ENCODE measurements at regions not wholly inside any gene's neighbourhood (a gene's known extent, or its start where the extent isn't known, plus 50 kb on each side); places are given as distances from the start of the nearest gene placed in this dataset.
A peak's percentile ranks its signal among the peaks of the same experiment; 100 is the strongest.

DNA sequence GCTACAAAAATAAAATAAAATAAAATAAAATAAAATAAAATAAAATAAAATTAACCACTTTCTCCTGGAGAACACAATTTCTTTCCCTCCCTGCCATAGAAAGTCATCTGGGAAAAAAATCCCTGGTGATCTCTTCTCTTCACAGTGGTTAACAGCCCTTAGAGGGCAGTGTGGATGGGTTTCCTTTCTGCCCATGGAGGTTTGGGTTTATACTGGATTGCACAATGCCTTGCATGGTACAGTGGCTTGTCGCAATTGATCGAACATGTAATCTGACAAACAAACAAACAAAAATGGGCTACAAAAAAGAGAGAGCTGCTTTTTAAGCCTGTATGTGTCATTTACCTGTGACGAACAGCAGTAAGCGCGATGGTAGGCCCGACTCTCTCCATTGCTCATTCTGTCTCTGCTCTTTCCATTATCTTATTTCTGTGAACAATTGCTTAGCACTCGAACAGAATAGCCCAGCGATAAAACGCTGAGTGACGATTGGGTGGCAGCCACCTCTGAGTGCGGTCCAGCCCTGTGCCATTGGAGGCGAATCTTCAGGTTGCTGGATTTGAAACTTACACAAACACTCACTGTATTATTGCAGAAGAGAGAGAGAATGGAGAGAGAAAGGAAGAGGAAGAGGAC, 166.1 kb downstream of the CD83 start:
- no peaks in the 10 kb centered on the region for H3K36me3 ChIP-seq (ENCODE audit: insufficient read depth, low read length)
- TF ChIP-seq, protein P1, sequence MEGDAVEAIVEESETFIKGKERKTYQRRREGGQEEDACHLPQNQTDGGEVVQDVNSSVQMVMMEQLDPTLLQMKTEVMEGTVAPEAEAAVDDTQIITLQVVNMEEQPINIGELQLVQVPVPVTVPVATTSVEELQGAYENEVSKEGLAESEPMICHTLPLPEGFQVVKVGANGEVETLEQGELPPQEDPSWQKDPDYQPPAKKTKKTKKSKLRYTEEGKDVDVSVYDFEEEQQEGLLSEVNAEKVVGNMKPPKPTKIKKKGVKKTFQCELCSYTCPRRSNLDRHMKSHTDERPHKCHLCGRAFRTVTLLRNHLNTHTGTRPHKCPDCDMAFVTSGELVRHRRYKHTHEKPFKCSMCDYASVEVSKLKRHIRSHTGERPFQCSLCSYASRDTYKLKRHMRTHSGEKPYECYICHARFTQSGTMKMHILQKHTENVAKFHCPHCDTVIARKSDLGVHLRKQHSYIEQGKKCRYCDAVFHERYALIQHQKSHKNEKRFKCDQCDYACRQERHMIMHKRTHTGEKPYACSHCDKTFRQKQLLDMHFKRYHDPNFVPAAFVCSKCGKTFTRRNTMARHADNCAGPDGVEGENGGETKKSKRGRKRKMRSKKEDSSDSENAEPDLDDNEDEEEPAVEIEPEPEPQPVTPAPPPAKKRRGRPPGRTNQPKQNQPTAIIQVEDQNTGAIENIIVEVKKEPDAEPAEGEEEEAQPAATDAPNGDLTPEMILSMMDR (IDR thresholded peaks at IDR 0.05; ENCODE audit: extremely low read depth, low read depth, low read length) = peak; percentile 32
- no peak overlapping the region for H2AFZ ChIP-seq (ENCODE audit: low read length)
- no peak overlapping the region for H3K4me2 ChIP-seq (ENCODE audit: insufficient read depth, low read length)
- no peaks in the 10 kb centered on the region for H3K27me3 ChIP-seq (ENCODE audit: insufficient read depth, low read length)
- no peaks in the 10 kb centered on the region for H4K20me1 ChIP-seq (ENCODE audit: insufficient read depth, low read length)
- no peak overlapping the region for H3K4me3 ChIP-seq (ENCODE audit: insufficient read depth, low read length)
- H3K79me2 ChIP-seq (ENCODE audit: insufficient read depth, low read length) = no peaks in the 10 kb centered on the region
- no peaks in the 10 kb centered on the region for H3K9me3 ChIP-seq (ENCODE audit: low read depth, low read length)
- no peak for DNase-seq (ENCODE audit: insufficient read length, low spot score, missing footprints)
- H3K27ac ChIP-seq (ENCODE audit: low read depth, low read length) = no peak overlapping the region
- peaks cover 20% of the 10 kb centered on the region for H3K4me1 ChIP-seq (ENCODE audit: insufficient read depth, low read length)

DNA sequence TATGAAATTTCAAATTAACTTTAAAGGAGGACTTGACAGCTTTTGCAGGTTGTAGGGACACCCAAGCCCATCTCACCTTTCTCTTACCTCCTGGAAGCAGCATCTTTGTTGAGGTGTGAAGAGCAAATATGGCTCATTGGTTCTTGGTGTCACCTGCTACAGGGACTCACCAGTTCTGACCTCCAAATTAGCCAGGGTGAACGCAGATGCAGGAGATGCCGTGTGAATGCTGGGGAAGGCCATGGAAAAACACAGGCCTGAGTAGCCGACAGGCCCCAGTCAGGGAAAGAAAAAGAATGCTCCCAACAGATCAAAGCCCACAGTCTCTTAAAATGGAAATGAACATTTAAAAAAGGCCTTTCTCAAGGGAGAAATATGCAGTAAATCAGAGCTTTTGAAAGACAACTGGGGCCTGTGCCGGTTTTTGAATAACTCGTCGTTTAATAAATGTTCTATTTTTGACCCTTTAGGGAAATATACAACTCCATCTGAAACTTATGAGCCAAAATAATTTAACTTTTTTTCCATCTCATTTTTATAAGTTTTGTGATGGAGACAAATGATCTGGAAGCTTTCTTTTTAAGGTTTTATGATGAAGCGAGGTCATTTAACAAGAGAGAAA, 167.5 kb downstream of the CD83 start:
- no peak overlapping the region for H3K4me2 ChIP-seq (ENCODE audit: insufficient read depth, low read length)
- no peaks in the 10 kb centered on the region for H3K79me2 ChIP-seq (ENCODE audit: insufficient read depth, low read length)
- H2AFZ ChIP-seq (ENCODE audit: low read length) = no peak overlapping the region
- H4K20me1 ChIP-seq (ENCODE audit: insufficient read depth, low read length) = no peaks in the 10 kb centered on the region
- H3K27me3 ChIP-seq (ENCODE audit: insufficient read depth, low read length) = no peaks in the 10 kb centered on the region
- TF ChIP-seq, protein P1 (IDR thresholded peaks at IDR 0.05; ENCODE audit: extremely low read depth, low read depth, low read length) = no peak
- peaks cover 20% of the 10 kb centered on the region for H3K4me1 ChIP-seq (ENCODE audit: insufficient read depth, low read length)
- H3K36me3 ChIP-seq (ENCODE audit: insufficient read depth, low read length) = no peaks in the 10 kb centered on the region
- no peak overlapping the region for H3K27ac ChIP-seq (ENCODE audit: low read depth, low read length)
- no peak for DNase-seq (ENCODE audit: insufficient read length, low spot score, missing footprints)
- H3K4me3 ChIP-seq (ENCODE audit: insufficient read depth, low read length) = no peak overlapping the region
- H3K9me3 ChIP-seq (ENCODE audit: low read depth, low read length) = no peaks in the 10 kb centered on the region

DNA sequence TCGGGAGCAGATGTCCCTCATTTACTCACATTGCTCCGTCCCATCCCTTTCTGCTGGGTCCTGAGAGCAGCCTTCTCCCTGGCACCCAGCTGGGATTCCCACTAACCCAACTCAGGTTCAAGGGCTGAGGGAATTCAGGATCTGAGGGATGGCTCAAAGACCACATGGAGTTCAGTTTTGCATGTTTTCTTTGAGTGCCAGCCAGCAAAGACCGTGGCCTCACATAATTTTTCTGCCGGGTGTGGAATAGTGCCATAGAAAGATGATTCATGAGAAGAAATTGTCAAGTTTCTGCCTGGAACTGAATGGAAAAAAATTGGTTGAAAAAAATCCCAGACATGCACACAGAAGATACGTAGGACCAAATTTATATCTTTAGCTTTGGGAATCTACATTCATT, 168.6 kb downstream of the CD83 start:
- no peaks in the 10 kb centered on the region for H3K9me3 ChIP-seq (ENCODE audit: low read depth, low read length)
- H4K20me1 ChIP-seq (ENCODE audit: insufficient read depth, low read length) = no peaks in the 10 kb centered on the region
- H3K79me2 ChIP-seq (ENCODE audit: insufficient read depth, low read length) = no peaks in the 10 kb centered on the region
- H2AFZ ChIP-seq (ENCODE audit: low read length) = no peak overlapping the region
- DNase-seq (ENCODE audit: insufficient read length, low spot score, missing footprints) = peak; percentile 94
- peak overlapping the region; percentile 70 for H3K27ac ChIP-seq (ENCODE audit: low read depth, low read length)
- TF ChIP-seq, protein P1 (IDR thresholded peaks at IDR 0.05; ENCODE audit: extremely low read depth, low read depth, low read length) = no peak
- H3K4me3 ChIP-seq (ENCODE audit: insufficient read depth, low read length) = no peak overlapping the region
- peaks cover 20% of the 10 kb centered on the region for H3K4me1 ChIP-seq (ENCODE audit: insufficient read depth, low read length)
- no peaks in the 10 kb centered on the region for H3K27me3 ChIP-seq (ENCODE audit: insufficient read depth, low read length)
- H3K36me3 ChIP-seq (ENCODE audit: insufficient read depth, low read length) = no peaks in the 10 kb centered on the region
- H3K4me2 ChIP-seq (ENCODE audit: insufficient read depth, low read length) = peak overlapping the region; percentile 60

DNA sequence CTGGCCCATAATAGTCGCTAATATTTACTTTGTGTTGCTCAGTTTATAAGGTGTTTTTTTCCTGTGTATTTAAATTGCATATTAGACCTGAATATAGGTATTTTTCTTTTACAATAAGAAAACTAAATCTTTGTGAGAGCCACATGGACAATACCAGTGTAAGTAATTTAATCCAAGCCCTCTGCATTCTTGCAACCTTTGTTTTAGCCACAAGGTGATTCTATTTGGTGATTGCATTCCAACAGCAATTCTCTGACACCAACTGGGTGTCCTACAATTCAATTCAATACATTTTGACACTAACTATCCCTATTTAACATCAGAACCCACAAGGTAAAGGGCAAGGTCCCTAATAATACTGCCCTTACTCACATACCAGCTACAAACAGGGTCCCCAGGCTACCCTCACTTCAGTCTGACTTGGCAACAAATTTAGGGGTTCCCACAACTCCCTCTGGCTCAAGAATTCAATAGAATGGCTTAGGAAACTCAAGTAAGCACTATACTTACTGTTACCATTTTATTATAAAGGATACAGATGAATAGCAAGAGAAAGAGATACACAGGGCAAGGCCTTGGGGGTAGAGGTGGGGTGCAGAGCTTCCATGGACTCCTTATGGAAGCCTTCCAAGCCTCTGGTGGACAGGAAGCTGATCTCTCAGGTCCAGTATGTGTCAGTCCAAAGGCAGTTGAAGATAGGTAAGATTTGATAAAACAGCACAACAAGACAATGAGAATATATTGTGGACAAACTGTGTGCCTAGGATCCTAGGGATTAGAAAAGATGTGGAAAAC, 169.3 kb downstream of the CD83 start:
- Histone ChIP-seq H3K79me2 (ENCODE audit: insufficient read depth, low read length) (no peaks in the 10 kb centered on the region), H3K9me3 (ENCODE audit: low read depth, low read length) (no peaks in the 10 kb centered on the region), H3K4me3 (ENCODE audit: insufficient read depth, low read length) (no peak overlapping the region), H3K27ac (ENCODE audit: low read depth, low read length) (peak overlapping the region; percentile 70), H3K27me3 (ENCODE audit: insufficient read depth, low read length) (no peaks in the 10 kb centered on the region), H4K20me1 (ENCODE audit: insufficient read depth, low read length) (no peaks in the 10 kb centered on the region), H3K4me1 (ENCODE audit: insufficient read depth, low read length) (peaks cover 20% of the 10 kb centered on the region), H2AFZ (ENCODE audit: low read length) (no peak overlapping the region), H3K36me3 (ENCODE audit: insufficient read depth, low read length) (no peaks in the 10 kb centered on the region), H3K4me2 (ENCODE audit: insufficient read depth, low read length) (peak overlapping the region; percentile 60)
- TF ChIP-seq, protein P1 (IDR thresholded peaks at IDR 0.05; ENCODE audit: extremely low read depth, low read depth, low read length) = no peak
- no peak for DNase-seq (ENCODE audit: insufficient read length, low spot score, missing footprints)
